ENCODE measurements at regions not wholly inside any gene's neighbourhood (a gene's known extent, or its start where the extent isn't known, plus 50 kb on each side); places are given as distances from the start of the nearest gene placed in this dataset.

DNA sequence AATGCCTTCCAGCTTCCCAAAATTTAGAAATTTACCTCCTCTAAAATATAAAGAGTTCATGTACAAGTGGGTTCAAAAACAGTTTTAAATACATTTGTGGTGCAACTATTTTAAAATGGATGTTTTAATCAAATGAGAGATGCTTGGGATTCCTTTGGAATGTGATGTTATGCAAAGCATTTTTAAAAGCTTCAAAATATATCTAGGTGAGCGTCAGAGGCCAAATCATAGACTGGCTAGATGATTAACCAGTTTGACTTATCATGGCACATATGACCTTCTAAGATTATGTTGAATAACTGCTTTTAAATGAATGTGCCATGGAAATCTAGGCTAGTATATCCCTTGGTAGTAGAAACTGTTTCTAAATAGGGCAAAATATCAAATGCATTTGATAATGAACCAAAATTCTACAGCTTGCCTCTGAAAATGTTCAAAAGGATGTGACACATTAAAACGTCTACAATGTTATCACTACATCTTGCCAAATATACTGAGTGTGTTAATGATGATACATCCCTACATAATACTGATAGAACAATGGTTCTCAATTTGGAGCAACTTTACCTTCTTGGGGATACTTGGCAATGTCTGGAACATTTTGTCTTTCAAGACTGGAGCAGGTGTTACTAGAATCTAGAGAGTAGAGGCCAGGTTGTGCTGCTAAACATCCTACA is 650.9 kb upstream of the ADGRL2 start:
- DNase-seq (ENCODE audit: low spot score), result no peak
- Histone ChIP-seq H3K27me3 (ENCODE audit: control insufficient read depth in 4 of 4, insufficient read depth in 4 of 4, low read length in 3 of 4) (no peaks in the 10 kb centered on the region), H3K4me1 (ENCODE audit: control insufficient read depth in 4 of 4, insufficient read depth in 4 of 4, low read length in 3 of 4) (no peaks in the 10 kb centered on the region), H3K27ac (ENCODE audit: low read depth in 1 of 2, low read length in 2 of 2) (no peak overlapping the region), H3K36me3 (ENCODE audit: control insufficient read depth in 4 of 4, insufficient read depth in 3 of 4, low read depth in 1 of 4, low read length in 3 of 4) (no peaks in the 10 kb centered on the region), H3K9ac (ENCODE audit: low read depth in 1 of 2, low read length in 2 of 2) (no peak overlapping the region), H3K4me3 (ENCODE audit: low read depth in 1 of 3, low read length in 3 of 3) (no peak overlapping the region), H3K9me3 (ENCODE audit: control insufficient read depth in 4 of 4, low read length in 3 of 4) (no peaks in the 10 kb centered on the region)
- WGBS, result 62% methylated on average over 2 of the region's 2 CpGs
- no peak for TF ChIP-seq SP1 (IDR thresholded peaks at IDR 0.05)
- no peak for TF ChIP-seq FOXA1 (IDR thresholded peaks at IDR 0.05)
- TF ChIP-seq, protein P1, sequence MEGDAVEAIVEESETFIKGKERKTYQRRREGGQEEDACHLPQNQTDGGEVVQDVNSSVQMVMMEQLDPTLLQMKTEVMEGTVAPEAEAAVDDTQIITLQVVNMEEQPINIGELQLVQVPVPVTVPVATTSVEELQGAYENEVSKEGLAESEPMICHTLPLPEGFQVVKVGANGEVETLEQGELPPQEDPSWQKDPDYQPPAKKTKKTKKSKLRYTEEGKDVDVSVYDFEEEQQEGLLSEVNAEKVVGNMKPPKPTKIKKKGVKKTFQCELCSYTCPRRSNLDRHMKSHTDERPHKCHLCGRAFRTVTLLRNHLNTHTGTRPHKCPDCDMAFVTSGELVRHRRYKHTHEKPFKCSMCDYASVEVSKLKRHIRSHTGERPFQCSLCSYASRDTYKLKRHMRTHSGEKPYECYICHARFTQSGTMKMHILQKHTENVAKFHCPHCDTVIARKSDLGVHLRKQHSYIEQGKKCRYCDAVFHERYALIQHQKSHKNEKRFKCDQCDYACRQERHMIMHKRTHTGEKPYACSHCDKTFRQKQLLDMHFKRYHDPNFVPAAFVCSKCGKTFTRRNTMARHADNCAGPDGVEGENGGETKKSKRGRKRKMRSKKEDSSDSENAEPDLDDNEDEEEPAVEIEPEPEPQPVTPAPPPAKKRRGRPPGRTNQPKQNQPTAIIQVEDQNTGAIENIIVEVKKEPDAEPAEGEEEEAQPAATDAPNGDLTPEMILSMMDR (IDR thresholded peaks at IDR 0.05; ENCODE audit: low read depth, low read length, missing input control), result no peak
- no peak for TF ChIP-seq RXRA (IDR thresholded peaks at IDR 0.05)
- TF ChIP-seq, protein P2, sequence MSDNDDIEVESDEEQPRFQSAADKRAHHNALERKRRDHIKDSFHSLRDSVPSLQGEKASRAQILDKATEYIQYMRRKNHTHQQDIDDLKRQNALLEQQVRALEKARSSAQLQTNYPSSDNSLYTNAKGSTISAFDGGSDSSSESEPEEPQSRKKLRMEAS (IDR thresholded peaks at IDR 0.05), result no peak
- TF ChIP-seq, protein P3, sequence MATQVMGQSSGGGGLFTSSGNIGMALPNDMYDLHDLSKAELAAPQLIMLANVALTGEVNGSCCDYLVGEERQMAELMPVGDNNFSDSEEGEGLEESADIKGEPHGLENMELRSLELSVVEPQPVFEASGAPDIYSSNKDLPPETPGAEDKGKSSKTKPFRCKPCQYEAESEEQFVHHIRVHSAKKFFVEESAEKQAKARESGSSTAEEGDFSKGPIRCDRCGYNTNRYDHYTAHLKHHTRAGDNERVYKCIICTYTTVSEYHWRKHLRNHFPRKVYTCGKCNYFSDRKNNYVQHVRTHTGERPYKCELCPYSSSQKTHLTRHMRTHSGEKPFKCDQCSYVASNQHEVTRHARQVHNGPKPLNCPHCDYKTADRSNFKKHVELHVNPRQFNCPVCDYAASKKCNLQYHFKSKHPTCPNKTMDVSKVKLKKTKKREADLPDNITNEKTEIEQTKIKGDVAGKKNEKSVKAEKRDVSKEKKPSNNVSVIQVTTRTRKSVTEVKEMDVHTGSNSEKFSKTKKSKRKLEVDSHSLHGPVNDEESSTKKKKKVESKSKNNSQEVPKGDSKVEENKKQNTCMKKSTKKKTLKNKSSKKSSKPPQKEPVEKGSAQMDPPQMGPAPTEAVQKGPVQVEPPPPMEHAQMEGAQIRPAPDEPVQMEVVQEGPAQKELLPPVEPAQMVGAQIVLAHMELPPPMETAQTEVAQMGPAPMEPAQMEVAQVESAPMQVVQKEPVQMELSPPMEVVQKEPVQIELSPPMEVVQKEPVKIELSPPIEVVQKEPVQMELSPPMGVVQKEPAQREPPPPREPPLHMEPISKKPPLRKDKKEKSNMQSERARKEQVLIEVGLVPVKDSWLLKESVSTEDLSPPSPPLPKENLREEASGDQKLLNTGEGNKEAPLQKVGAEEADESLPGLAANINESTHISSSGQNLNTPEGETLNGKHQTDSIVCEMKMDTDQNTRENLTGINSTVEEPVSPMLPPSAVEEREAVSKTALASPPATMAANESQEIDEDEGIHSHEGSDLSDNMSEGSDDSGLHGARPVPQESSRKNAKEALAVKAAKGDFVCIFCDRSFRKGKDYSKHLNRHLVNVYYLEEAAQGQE (IDR thresholded peaks at IDR 0.05), result no peak
- TF ChIP-seq JUND (IDR thresholded peaks at IDR 0.05), result no peak
- no peak for TF ChIP-seq FOXA2 (IDR thresholded peaks at IDR 0.05)
- TF ChIP-seq, protein P4, sequence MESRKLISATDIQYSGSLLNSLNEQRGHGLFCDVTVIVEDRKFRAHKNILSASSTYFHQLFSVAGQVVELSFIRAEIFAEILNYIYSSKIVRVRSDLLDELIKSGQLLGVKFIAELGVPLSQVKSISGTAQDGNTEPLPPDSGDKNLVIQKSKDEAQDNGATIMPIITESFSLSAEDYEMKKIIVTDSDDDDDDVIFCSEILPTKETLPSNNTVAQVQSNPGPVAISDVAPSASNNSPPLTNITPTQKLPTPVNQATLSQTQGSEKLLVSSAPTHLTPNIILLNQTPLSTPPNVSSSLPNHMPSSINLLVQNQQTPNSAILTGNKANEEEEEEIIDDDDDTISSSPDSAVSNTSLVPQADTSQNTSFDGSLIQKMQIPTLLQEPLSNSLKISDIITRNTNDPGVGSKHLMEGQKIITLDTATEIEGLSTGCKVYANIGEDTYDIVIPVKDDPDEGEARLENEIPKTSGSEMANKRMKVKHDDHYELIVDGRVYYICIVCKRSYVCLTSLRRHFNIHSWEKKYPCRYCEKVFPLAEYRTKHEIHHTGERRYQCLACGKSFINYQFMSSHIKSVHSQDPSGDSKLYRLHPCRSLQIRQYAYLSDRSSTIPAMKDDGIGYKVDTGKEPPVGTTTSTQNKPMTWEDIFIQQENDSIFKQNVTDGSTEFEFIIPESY (IDR thresholded peaks at IDR 0.05), result no peak
- no peak for TF ChIP-seq NR2F2 (IDR thresholded peaks at IDR 0.05)
- no peak for TF ChIP-seq TAF1 (conservative IDR thresholded peaks at IDR 0.05)
- TF ChIP-seq HNF4A (conservative IDR thresholded peaks at IDR 0.05), result no peak
- no peak for TF ChIP-seq EGR1 (IDR thresholded peaks at IDR 0.05; ENCODE audit: low read depth in 2 of 2)
- no peak for TF ChIP-seq HNF4G (IDR thresholded peaks at IDR 0.05)
- TF ChIP-seq, protein P5, sequence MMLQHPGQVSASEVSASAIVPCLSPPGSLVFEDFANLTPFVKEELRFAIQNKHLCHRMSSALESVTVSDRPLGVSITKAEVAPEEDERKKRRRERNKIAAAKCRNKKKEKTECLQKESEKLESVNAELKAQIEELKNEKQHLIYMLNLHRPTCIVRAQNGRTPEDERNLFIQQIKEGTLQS (IDR thresholded peaks at IDR 0.05), result no peak
- TF ChIP-seq GABPA (IDR thresholded peaks at IDR 0.05 in 1 of 2, conservative IDR thresholded peaks at IDR 0.05 in 1 of 2), result no peak
- TF ChIP-seq YY1 (IDR thresholded peaks at IDR 0.05), result no peak
- no peak for TF ChIP-seq RAD21 (IDR thresholded peaks at IDR 0.05)

All from liver (tissue), 8 donors.